IMR-90 (cell line): ENCODE measurements at regions not wholly inside any gene's neighbourhood (a gene's known extent, or its start where the extent isn't known, plus 50 kb on each side); places are given as distances from the start of the nearest gene placed in this dataset.

ENCODE experiments used
- ATAC-seq: fragments of 200-7000 bp; cut with Tn5 transposase; 2 replicates; pipeline ENCODE4 v1.9.1; 2020; ENCODE audit warnings: low read depth, mild to moderate bottlenecking, moderate library complexity
- BruUV-seq: library from RNA; stranded (reverse); fragments of 400-500 nt; replicated peaks from 2 replicates; lab custom pipeline; 2021; lab: Mats Ljungman, UMichigan
- CTCF ChIA-PET: fragments of 300-600 bp; formaldehyde crosslinking; extraction: SDS; loops from one replicate; lab custom pipeline; 2021; ENCODE audit warnings: antibody characterized with exemption; lab: Yijun Ruan, JAX
- POLR2A ChIA-PET: fragments of 300-600 bp; sonication (Branson Sonifier 250); formaldehyde crosslinking; loops from one replicate; lab custom pipeline; 2022; ENCODE audit warnings: antibody characterized with exemption; ENCODE audit not compliant: unreplicated experiment; lab: Charles Lee
- DNase-seq: peaks from one replicate; pipeline ENCODE4 v3.0.0; 2013
- H2AFZ ChIP-seq: replicated peaks from 2 replicates; pipeline ENCODE3; 2013; ENCODE audit warnings: low read length, mild to moderate bottlenecking; ENCODE audit not compliant: poor library complexity
- H2AK5ac ChIP-seq: 2 replicates; pipeline ENCODE4 v1.6.1; 2013; ENCODE audit warnings: low read depth, low read length, inconsistent platforms
- H2AK9ac ChIP-seq: replicated peaks from 2 replicates; pipeline ENCODE3; 2013; ENCODE audit warnings: mild to moderate bottlenecking, low read depth, low read length, moderate library complexity; ENCODE audit not compliant: poor library complexity
- H2BK120ac ChIP-seq: 2 replicates; pipeline ENCODE4 v1.6.1; 2013; ENCODE audit warnings: low read depth, low read length, inconsistent platforms
- H2BK15ac ChIP-seq: 3 replicates; pipeline ENCODE4 v1.6.1; 2013; ENCODE audit warnings: low read depth, low read length, inconsistent platforms
- H2BK20ac ChIP-seq: 2 replicates; pipeline ENCODE4 v1.6.1; 2013; ENCODE audit warnings: low read depth, mild to moderate bottlenecking, inconsistent platforms, low read length, moderate library complexity
- H2BK5ac ChIP-seq: 2 replicates; pipeline ENCODE4 v1.6.1; 2013; ENCODE audit warnings: mild to moderate bottlenecking, low read depth, low read length, inconsistent platforms; ENCODE audit not compliant: poor library complexity, severe bottlenecking
- H3K14ac ChIP-seq: replicated peaks from 2 replicates; pipeline ENCODE4 v1.6.1; 2013; ENCODE audit warnings: low read depth, low read length, inconsistent platforms
- H3K18ac ChIP-seq: 2 replicates; pipeline ENCODE4 v1.6.1; 2013; ENCODE audit warnings: low read depth, low read length, control low read depth
- H3K23ac ChIP-seq: 2 replicates; pipeline ENCODE4 v1.6.1; 2013; ENCODE audit warnings: low read depth, low read length, inconsistent platforms
- H3K27ac ChIP-seq: 2 replicates; pipeline ENCODE4 v1.5.1; 2013; ENCODE audit warnings: mild to moderate bottlenecking, control low read depth, low read length; ENCODE audit not compliant: insufficient read depth
- H3K27me3 ChIP-seq: 2 replicates; pipeline ENCODE4 v1.6.1; 2013; ENCODE audit warnings: low read length; ENCODE audit not compliant: control insufficient read depth, insufficient read depth
- H3K36me3 ChIP-seq: 2 replicates; pipeline ENCODE4 v1.6.1; 2013; ENCODE audit warnings: low read length, mixed read lengths; ENCODE audit not compliant: control insufficient read depth, insufficient read depth
- H3K4ac ChIP-seq: 2 replicates; pipeline ENCODE4 v1.6.1; 2013; ENCODE audit warnings: low read depth, low read length, inconsistent platforms
- H3K4me1 ChIP-seq: 2 replicates; pipeline ENCODE4 v1.6.1; 2013; ENCODE audit warnings: low read length, mixed read lengths; ENCODE audit not compliant: control insufficient read depth, insufficient read depth
- H3K4me2 ChIP-seq: 2 replicates; pipeline ENCODE4 v1.6.1; 2013; ENCODE audit warnings: low read depth, mild to moderate bottlenecking, control low read depth, low read length, moderate library complexity
- H3K4me3 ChIP-seq: 2 replicates; pipeline ENCODE4 v1.5.1; 2013; ENCODE audit warnings: low read depth, mild to moderate bottlenecking, control low read depth, low read length, moderate library complexity; ENCODE audit not compliant: insufficient read depth
- H3K56ac ChIP-seq: 2 replicates; pipeline ENCODE4 v1.6.1; 2013; ENCODE audit warnings: low read length, inconsistent platforms; ENCODE audit not compliant: insufficient read depth; ENCODE audit errors: extremely low read depth
- H3K79me1 ChIP-seq, 2 experiments: 2 replicates each; pipeline ENCODE4 v1.6.1; 2013; ENCODE audit warnings: low read length in 2 of 2, inconsistent platforms in 1 of 2, low read depth in 1 of 2
- H3K9ac ChIP-seq: 2 replicates; pipeline ENCODE4 v1.6.1; 2013; ENCODE audit warnings: low read depth, low read length, control low read depth
- H3K9me1 ChIP-seq: 2 replicates; pipeline ENCODE4 v1.6.1; 2013; ENCODE audit warnings: low read length, inconsistent platforms; ENCODE audit not compliant: insufficient read depth
- H3K9me3 ChIP-seq: 2 replicates; pipeline ENCODE4 v1.6.1; 2013; ENCODE audit warnings: low read length; ENCODE audit not compliant: control insufficient read depth, insufficient read depth
- H4K20me1 ChIP-seq: 2 replicates; pipeline ENCODE4 v1.6.1; 2013; ENCODE audit warnings: low read length, inconsistent platforms; ENCODE audit not compliant: insufficient read depth
- H4K5ac ChIP-seq: 2 replicates; pipeline ENCODE4 v1.6.1; 2013; ENCODE audit warnings: mild to moderate bottlenecking, low read depth, low read length, control low read depth
- H4K8ac ChIP-seq, 2 experiments: 2 replicates each; pipeline ENCODE4 v1.6.1; 2013; ENCODE audit warnings: low read depth in 2 of 2, low read length in 2 of 2, control low read depth in 1 of 2, inconsistent platforms in 1 of 2
- H4K91ac ChIP-seq: 2 replicates; pipeline ENCODE4 v1.6.1; 2013; ENCODE audit warnings: low read depth, low read length, inconsistent platforms; ENCODE audit not compliant: insufficient read depth
- CEBPB ChIP-seq: IDR thresholded peaks from 2 replicates; pipeline ENCODE4 v1.6.1; 2012; ENCODE audit warnings: low read depth, low read length, improper control_type of control experiment
- CHD1 ChIP-seq: IDR thresholded peaks from 2 replicates; pipeline ENCODE4 v1.6.1; 2012; ENCODE audit warnings: low read depth, low read length, improper control_type of control experiment
- CTCF ChIP-seq: conservative IDR thresholded peaks from 2 replicates; pipeline ENCODE4 v1.5.1; 2012; ENCODE audit warnings: mild to moderate bottlenecking, low read depth, low read length, improper control_type of control experiment
- RAD21 ChIP-seq: IDR thresholded peaks from 2 replicates; pipeline ENCODE4 v1.6.1; 2012; ENCODE audit warnings: low read length, improper control_type of control experiment
- WGBS, 2 experiments: methylation state at CpG; one replicate each; pipeline versions ENCODE4 v1.1.5 to v1.1.7; 2013; ENCODE audit warnings: missing lambda C conversion rate in 2 of 2; ENCODE audit not compliant: insufficient read length in 1 of 2; ENCODE audit errors: extremely low coverage in 2 of 2; 5-methylcytosine and 5-hydroxymethylcytosine counted together
- dilution Hi-C: fragments of 300-500 bp; cut with HindIII; formaldehyde crosslinking; loops from one replicate; pipeline ENCODE4 v1.14.3; 2018; ENCODE audit warnings: low sequenced_read_pairs; ENCODE audit not compliant: unreplicated experiment
- in situ Hi-C: fragments of 300-500 bp; cut with MboI; formaldehyde crosslinking; loops from 3 replicates; pipeline ENCODE4 v1.14.3; 2019; ENCODE audit warnings: low sequenced_read_pairs, inconsistent platforms, mixed read lengths
- intact Hi-C: fragments of 100-400 bp; cut with micrococcal nuclease; formaldehyde crosslinking; loops from 2 replicates; pipeline ENCODE4 v1.10.0; 2022

- Histone ChIP-seq H2BK120ac (no peak overlapping the region), H3K9ac (no peak overlapping the region), H3K4me2 (no peak overlapping the region), H3K18ac (no peak overlapping the region), H2BK20ac (no peak overlapping the region), H2BK5ac (peak overlapping the region; percentile 19), H3K14ac (no peak overlapping the region), H3K4me3 (no peak overlapping the region), H2AFZ (no peak overlapping the region), H4K5ac (no peak overlapping the region), H2AK5ac (no peak overlapping the region), H2BK15ac (no peak overlapping the region), H3K9me3 (no peaks in the 10 kb centered on the region; the same call in 1 of the 2 replicates), H3K4me1 (no peaks in the 10 kb centered on the region), H3K9me1 (no peaks in the 10 kb centered on the region), H4K20me1 (no peaks in the 10 kb centered on the region), H4K91ac (no peak overlapping the region), H3K23ac (no peak overlapping the region), H3K27me3 (no peaks in the 10 kb centered on the region), H2AK9ac (no peak overlapping the region), H3K4ac (no peak overlapping the region), H3K56ac (no peak overlapping the region), H3K36me3 (no peaks in the 10 kb centered on the region), H3K27ac (no peak overlapping the region), H3K79me1 (no peaks in the 10 kb centered on the region), H4K8ac (no peak overlapping the region)
- POLR2A ChIA-PET: no interaction called here
- no TSS peak for BruUV-seq
- peak; percentile 47; the same call in 1 of the 2 replicates for TF ChIP-seq CEBPB
- TF ChIP-seq CTCF: no peak
- no peak for TF ChIP-seq CHD1
- no peak for TF ChIP-seq RAD21
- intact Hi-C loops: no loop called here
- dilution Hi-C loops: no loop called here
- no CpG with 5 or more reads among the region's 1 CpG for WGBS, 2 experiments
- in situ Hi-C loops: no loop called here
- CTCF ChIA-PET: no interaction called here
- DNase-seq: peak; percentile 18
- no peak for ATAC-seq
Measured at GRCh38 chr4:17120761-17121160, 222.3 kb upstream of the LDB2 start.
